ENCODE measurements at regions not wholly inside any gene's neighbourhood (a gene's known extent, or its start where the extent isn't known, plus 50 kb on each side); places are given as distances from the start of the nearest gene placed in this dataset.
"Not testable (repeated sequence)": the region's sequence is repeated elsewhere in the genome, so short reads cannot be mapped to it uniquely, and the experiment has no call there.

GRCh38 chr13:81102066-81102465, 761.1 kb upstream of the SPRY2 start:
- H3K4me3 ChIP-seq (ENCODE audit: low read depth in 1 of 5, low read length in 5 of 5); H3K9ac ChIP-seq (ENCODE audit: low read length in 5 of 5); H3K9me3 ChIP-seq (ENCODE audit: control insufficient read depth in 5 of 5, low read length in 5 of 5); H3K4me1 ChIP-seq (ENCODE audit: control insufficient read depth in 5 of 5, insufficient read depth in 5 of 5, low read length in 5 of 5); H3K27me3 ChIP-seq (ENCODE audit: control insufficient read depth in 5 of 5, insufficient read depth in 4 of 5, low read length in 5 of 5); H3K36me3 ChIP-seq (ENCODE audit: control insufficient read depth in 5 of 5, insufficient read depth in 5 of 5, low read length in 5 of 5); H3K27ac ChIP-seq (ENCODE audit: low read depth, low read length): not testable (repeated sequence)

- Histone ChIP-seq H3K4me3 (ENCODE audit: low read depth in 1 of 5, low read length in 5 of 5) (no peak overlapping the region), H3K27me3 (ENCODE audit: control insufficient read depth in 5 of 5, insufficient read depth in 4 of 5, low read length in 5 of 5) (no peaks in the 10 kb centered on the region), H3K36me3 (ENCODE audit: control insufficient read depth in 5 of 5, insufficient read depth in 5 of 5, low read length in 5 of 5) (no peaks in the 10 kb centered on the region), H3K27ac (ENCODE audit: low read depth, low read length) (no peak overlapping the region), H3K4me1 (ENCODE audit: control insufficient read depth in 5 of 5, insufficient read depth in 5 of 5, low read length in 5 of 5) (no peaks in the 10 kb centered on the region), H3K9ac (ENCODE audit: low read length in 5 of 5) (no peak overlapping the region), H3K9me3 (ENCODE audit: control insufficient read depth in 5 of 5, low read length in 5 of 5) (no peaks in the 10 kb centered on the region)
Measured at GRCh38 chr13:81089371-81090157, 748.6 kb upstream of the SPRY2 start.

- no peaks in the 10 kb centered on the region for H3K27me3 ChIP-seq (ENCODE audit: control insufficient read depth in 5 of 5, insufficient read depth in 4 of 5, low read length in 5 of 5)
- no peaks in the 10 kb centered on the region for H3K36me3 ChIP-seq (ENCODE audit: control insufficient read depth in 5 of 5, insufficient read depth in 5 of 5, low read length in 5 of 5)
- H3K9me3 ChIP-seq (ENCODE audit: control insufficient read depth in 5 of 5, low read length in 5 of 5) = no peaks in the 10 kb centered on the region
- H3K4me3 ChIP-seq (ENCODE audit: low read depth in 1 of 5, low read length in 5 of 5) = no peak overlapping the region
- no peaks in the 10 kb centered on the region for H3K4me1 ChIP-seq (ENCODE audit: control insufficient read depth in 5 of 5, insufficient read depth in 5 of 5, low read length in 5 of 5)
- no peak overlapping the region for H3K9ac ChIP-seq (ENCODE audit: low read length in 5 of 5)
- no peak overlapping the region for H3K27ac ChIP-seq (ENCODE audit: low read depth, low read length)
Measured at GRCh38 chr13:81080911-81081454, 740.1 kb upstream of the SPRY2 start.

- no peaks in the 10 kb centered on the region for H3K4me1 ChIP-seq (ENCODE audit: control insufficient read depth in 5 of 5, insufficient read depth in 5 of 5, low read length in 5 of 5)
- H3K36me3 ChIP-seq (ENCODE audit: control insufficient read depth in 5 of 5, insufficient read depth in 5 of 5, low read length in 5 of 5) = no peaks in the 10 kb centered on the region
- H3K9me3 ChIP-seq (ENCODE audit: control insufficient read depth in 5 of 5, low read length in 5 of 5) = no peaks in the 10 kb centered on the region
- no peak overlapping the region for H3K27ac ChIP-seq (ENCODE audit: low read depth, low read length)
- H3K4me3 ChIP-seq (ENCODE audit: low read depth in 1 of 5, low read length in 5 of 5) = no peak overlapping the region
- no peaks in the 10 kb centered on the region for H3K27me3 ChIP-seq (ENCODE audit: control insufficient read depth in 5 of 5, insufficient read depth in 4 of 5, low read length in 5 of 5)
- no peak overlapping the region for H3K9ac ChIP-seq (ENCODE audit: low read length in 5 of 5)
Measured at GRCh38 chr13:81078048-81078447, 737.1 kb upstream of the SPRY2 start.

- H3K36me3 ChIP-seq (ENCODE audit: control insufficient read depth in 5 of 5, insufficient read depth in 5 of 5, low read length in 5 of 5); H3K9me3 ChIP-seq (ENCODE audit: control insufficient read depth in 5 of 5, low read length in 5 of 5); H3K4me1 ChIP-seq (ENCODE audit: control insufficient read depth in 5 of 5, insufficient read depth in 5 of 5, low read length in 5 of 5); H3K27me3 ChIP-seq (ENCODE audit: control insufficient read depth in 5 of 5, insufficient read depth in 4 of 5, low read length in 5 of 5); H3K9ac ChIP-seq (ENCODE audit: low read length in 5 of 5); H3K4me3 ChIP-seq (ENCODE audit: low read depth in 1 of 5, low read length in 5 of 5); H3K27ac ChIP-seq (ENCODE audit: low read depth, low read length): not testable (repeated sequence)
Measured at GRCh38 chr13:81069822-81070221, 728.9 kb upstream of the SPRY2 start.

GRCh38 chr13:81058916-81059290, 718.0 kb upstream of the SPRY2 start:
- Histone ChIP-seq H3K9ac (ENCODE audit: low read length in 5 of 5) (no peak overlapping the region), H3K27ac (ENCODE audit: low read depth, low read length) (no peak overlapping the region), H3K4me1 (ENCODE audit: control insufficient read depth in 5 of 5, insufficient read depth in 5 of 5, low read length in 5 of 5) (no peaks in the 10 kb centered on the region), H3K4me3 (ENCODE audit: low read depth in 1 of 5, low read length in 5 of 5) (no peak overlapping the region), H3K27me3 (ENCODE audit: control insufficient read depth in 5 of 5, insufficient read depth in 4 of 5, low read length in 5 of 5) (no peaks in the 10 kb centered on the region), H3K9me3 (ENCODE audit: control insufficient read depth in 5 of 5, low read length in 5 of 5) (no peaks in the 10 kb centered on the region), H3K36me3 (ENCODE audit: control insufficient read depth in 5 of 5, insufficient read depth in 5 of 5, low read length in 5 of 5) (no peaks in the 10 kb centered on the region)

- Histone ChIP-seq H3K4me3 (ENCODE audit: low read depth in 1 of 5, low read length in 5 of 5) (no peak overlapping the region), H3K27me3 (ENCODE audit: control insufficient read depth in 5 of 5, insufficient read depth in 4 of 5, low read length in 5 of 5) (no peaks in the 10 kb centered on the region), H3K9me3 (ENCODE audit: control insufficient read depth in 5 of 5, low read length in 5 of 5) (no peaks in the 10 kb centered on the region), H3K36me3 (ENCODE audit: control insufficient read depth in 5 of 5, insufficient read depth in 5 of 5, low read length in 5 of 5) (no peaks in the 10 kb centered on the region), H3K4me1 (ENCODE audit: control insufficient read depth in 5 of 5, insufficient read depth in 5 of 5, low read length in 5 of 5) (no peaks in the 10 kb centered on the region), H3K9ac (ENCODE audit: low read length in 5 of 5) (no peak overlapping the region), H3K27ac (ENCODE audit: low read depth, low read length) (no peak overlapping the region)
Measured at GRCh38 chr13:81058211-81058915, 717.4 kb upstream of the SPRY2 start.

GRCh38 chr13:81051873-81052272, 710.9 kb upstream of the SPRY2 start:
- Histone ChIP-seq H3K27me3 (ENCODE audit: control insufficient read depth in 5 of 5, insufficient read depth in 4 of 5, low read length in 5 of 5) (no peaks in the 10 kb centered on the region), H3K36me3 (ENCODE audit: control insufficient read depth in 5 of 5, insufficient read depth in 5 of 5, low read length in 5 of 5) (no peaks in the 10 kb centered on the region), H3K27ac (ENCODE audit: low read depth, low read length) (no peak overlapping the region), H3K9ac (ENCODE audit: low read length in 5 of 5) (no peak overlapping the region), H3K4me1 (ENCODE audit: control insufficient read depth in 5 of 5, insufficient read depth in 5 of 5, low read length in 5 of 5) (no peaks in the 10 kb centered on the region), H3K9me3 (ENCODE audit: control insufficient read depth in 5 of 5, low read length in 5 of 5) (no peaks in the 10 kb centered on the region), H3K4me3 (ENCODE audit: low read depth in 1 of 5, low read length in 5 of 5) (no peak overlapping the region)

GRCh38 chr13:81048026-81048461, 707.1 kb upstream of the SPRY2 start:
- Histone ChIP-seq H3K9me3 (ENCODE audit: control insufficient read depth in 5 of 5, low read length in 5 of 5) (no peaks in the 10 kb centered on the region), H3K27me3 (ENCODE audit: control insufficient read depth in 5 of 5, insufficient read depth in 4 of 5, low read length in 5 of 5) (no peaks in the 10 kb centered on the region), H3K4me1 (ENCODE audit: control insufficient read depth in 5 of 5, insufficient read depth in 5 of 5, low read length in 5 of 5) (no peaks in the 10 kb centered on the region), H3K36me3 (ENCODE audit: control insufficient read depth in 5 of 5, insufficient read depth in 5 of 5, low read length in 5 of 5) (peaks cover 0 to 2% (median 0%) of the 10 kb centered on the region in 5 donors), H3K4me3 (ENCODE audit: low read depth in 1 of 5, low read length in 5 of 5) (no peak overlapping the region), H3K9ac (ENCODE audit: low read length in 5 of 5) (no peak overlapping the region), H3K27ac (ENCODE audit: low read depth, low read length) (no peak overlapping the region)

- Histone ChIP-seq H3K27me3 (ENCODE audit: control insufficient read depth in 5 of 5, insufficient read depth in 4 of 5, low read length in 5 of 5) (no peaks in the 10 kb centered on the region), H3K4me1 (ENCODE audit: control insufficient read depth in 5 of 5, insufficient read depth in 5 of 5, low read length in 5 of 5) (no peaks in the 10 kb centered on the region), H3K4me3 (ENCODE audit: low read depth in 1 of 5, low read length in 5 of 5) (no peak overlapping the region), H3K27ac (ENCODE audit: low read depth, low read length) (no peak overlapping the region), H3K9me3 (ENCODE audit: control insufficient read depth in 5 of 5, low read length in 5 of 5) (peaks cover 0 to 7% (median 3%) of the 10 kb centered on the region in 5 donors), H3K9ac (ENCODE audit: low read length in 5 of 5) (no peak overlapping the region), H3K36me3 (ENCODE audit: control insufficient read depth in 5 of 5, insufficient read depth in 5 of 5, low read length in 5 of 5) (peaks cover 0 to 2% (median 0%) of the 10 kb centered on the region in 5 donors)
Measured at GRCh38 chr13:81041761-81042160, 700.8 kb upstream of the SPRY2 start.
